ENCODE measurements at regions not wholly inside any gene's neighbourhood (a gene's known extent, or its start where the extent isn't known, plus 50 kb on each side); places are given as distances from the start of the nearest gene placed in this dataset.

GRCh38 chr6:167589615-167589940 is 237.1 kb upstream of the AFDN start:
- TF ChIP-seq, protein P1, sequence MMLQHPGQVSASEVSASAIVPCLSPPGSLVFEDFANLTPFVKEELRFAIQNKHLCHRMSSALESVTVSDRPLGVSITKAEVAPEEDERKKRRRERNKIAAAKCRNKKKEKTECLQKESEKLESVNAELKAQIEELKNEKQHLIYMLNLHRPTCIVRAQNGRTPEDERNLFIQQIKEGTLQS (CRISPR knock-in tag; IDR thresholded peaks at IDR 0.05): no peak
- no peak for TF ChIP-seq MXD4 (CRISPR knock-in tag; IDR thresholded peaks at IDR 0.05)
